Type B pancreatic cell (in vitro differentiated cells): ENCODE measurements at regions not wholly inside any gene's neighbourhood (a gene's known extent, or its start where the extent isn't known, plus 50 kb on each side); places are given as distances from the start of the nearest gene placed in this dataset.

ENCODE experiments used
- DNase-seq: peaks from one replicate; pipeline ENCODE4 v3.0.0; 2021; ENCODE audit warnings: mixed read lengths; ENCODE audit not compliant: unreplicated experiment; ENCODE audit errors: extremely low spot score
- H3K27ac Mint-ChIP-seq: 2 replicates; pipeline ENCODE4 v1.8.0; 2021; ENCODE audit warnings: mild to moderate bottlenecking, mixed read lengths
- H3K27me3 Mint-ChIP-seq: 2 replicates; pipeline ENCODE4 v1.8.0; 2021; ENCODE audit warnings: mixed read lengths
- H3K36me3 Mint-ChIP-seq: 2 replicates; pipeline ENCODE4 v1.8.0; 2021; ENCODE audit warnings: mixed read lengths
- H3K4me1 Mint-ChIP-seq: one replicate; pipeline ENCODE4 v1.8.0; 2021; ENCODE audit warnings: mixed read lengths; ENCODE audit not compliant: unreplicated experiment
- H3K4me3 Mint-ChIP-seq: 2 replicates; pipeline ENCODE4 v1.8.0; 2021; ENCODE audit warnings: mild to moderate bottlenecking, mixed read lengths
- H3K9me3 Mint-ChIP-seq: 2 replicates; pipeline ENCODE4 v1.8.0; 2021; ENCODE audit warnings: mixed read lengths
- CTCF ChIP-seq: fragments of 200-600 bp; sonication (generic); conservative IDR thresholded peaks from 2 replicates; pipeline ENCODE4 v1.5.0; 2021; ENCODE audit warnings: antibody characterized with exemption, mild to moderate bottlenecking

GRCh38 chr4:175562111-175562510 is 250.0 kb downstream of the GPM6A start:
- peaks cover 5% of the 10 kb centered on the region for H3K9me3 Mint-ChIP-seq
- no peak for DNase-seq
- H3K27me3 Mint-ChIP-seq = no peaks in the 10 kb centered on the region
- no peak overlapping the region for H3K4me3 Mint-ChIP-seq
- H3K4me1 Mint-ChIP-seq = no peaks in the 10 kb centered on the region
- no peak for TF ChIP-seq CTCF
- H3K27ac Mint-ChIP-seq = no peak overlapping the region
- no peaks in the 10 kb centered on the region for H3K36me3 Mint-ChIP-seq

- DNase-seq = no peak
- TF ChIP-seq CTCF = no peak
- Mint-ChIP-seq H3K36me3 (no peaks in the 10 kb centered on the region), H3K4me3 (no peak overlapping the region), H3K9me3 (peaks cover 5% of the 10 kb centered on the region), H3K27ac (no peak overlapping the region), H3K4me1 (no peaks in the 10 kb centered on the region), H3K27me3 (no peaks in the 10 kb centered on the region)
Measured at GRCh38 chr4:175562542-175562941, 249.5 kb downstream of the GPM6A start.
